T-helper 2 cell treated with Interferon-gamma antibody and Interleukin-4, amounts not matched to agents 100 ng/mL and 5 ng/mL, for 36 hours (primary cell): ENCODE measurements at regions not wholly inside any gene's neighbourhood (a gene's known extent, or its start where the extent isn't known, plus 50 kb on each side); places are given as distances from the start of the nearest gene placed in this dataset.

ENCODE experiments used
- intact Hi-C: fragments of 100-400 bp; cut with micrococcal nuclease; formaldehyde crosslinking; loops from one replicate; pipeline ENCODE4 v1.15.1; 2023

- intact Hi-C loops = no loop called here
Measured at GRCh38 chr18:60552948-60553347, 180.4 kb upstream of the MC4R start.

GRCh38 chr18:60554967-60555366 is 182.4 kb upstream of the MC4R start:
- intact Hi-C loops = no loop called here

DNA sequence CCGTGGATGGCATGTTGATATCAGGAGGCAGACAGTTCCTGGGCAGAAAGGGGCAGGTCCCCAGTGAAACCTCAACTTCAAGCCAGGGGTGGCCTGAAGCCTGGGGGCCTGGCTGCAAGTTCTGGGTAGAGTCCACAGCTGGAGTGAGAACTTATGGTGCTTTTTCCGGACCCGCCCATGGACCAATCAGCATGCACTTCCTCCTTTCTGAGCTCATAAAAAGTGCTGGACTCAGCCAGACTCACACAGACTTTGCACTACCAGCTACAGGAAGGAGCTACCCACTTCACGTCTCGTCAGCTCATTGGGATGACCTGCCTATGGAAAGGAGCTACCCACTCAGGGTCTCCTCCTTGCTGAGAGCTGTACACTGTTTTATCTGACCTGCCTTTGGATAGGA is 183.1 kb upstream of the MC4R start:
- intact Hi-C loops = no loop called here

GRCh38 chr18:60556326-60556725 is 183.8 kb upstream of the MC4R start:
- intact Hi-C loops = no loop called here

DNA sequence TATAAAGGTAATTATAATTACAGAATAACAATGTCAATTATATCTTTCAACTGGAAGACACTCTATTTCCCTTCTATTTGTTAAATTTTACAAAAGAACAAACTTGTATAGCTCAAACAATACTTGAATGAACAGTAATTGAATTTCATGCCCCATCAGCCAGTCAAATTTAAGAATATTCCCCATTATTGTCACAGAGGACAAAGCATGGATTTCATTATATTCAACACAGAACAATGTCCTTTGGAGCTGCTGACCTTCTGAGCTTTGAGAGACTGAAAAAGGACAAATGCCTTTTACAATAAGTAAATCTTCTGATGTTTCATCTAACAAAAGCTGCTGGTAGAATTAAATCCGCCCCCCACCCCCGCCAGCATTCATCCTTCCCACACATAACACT is 187.5 kb upstream of the MC4R start:
- intact Hi-C loops = no loop called here

DNA sequence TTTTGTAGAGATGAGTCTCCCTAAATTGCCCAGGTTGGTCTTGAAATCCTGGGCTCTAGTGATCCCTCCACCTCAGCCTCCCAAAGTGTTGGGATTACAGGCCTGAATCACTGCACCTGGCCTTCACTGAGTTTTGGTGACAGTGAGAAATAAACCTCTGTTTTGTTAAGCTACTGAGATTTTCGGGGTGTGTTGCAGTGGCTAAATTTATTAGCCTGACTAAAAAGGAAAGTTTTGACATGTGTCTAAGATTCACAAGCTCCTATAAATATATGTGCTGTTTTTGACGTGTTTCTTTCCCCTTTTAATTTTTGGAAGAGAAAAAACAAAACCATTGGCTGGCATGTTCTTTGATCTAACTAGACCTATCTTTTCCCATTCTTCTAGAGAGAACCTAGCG is 190.5 kb upstream of the MC4R start:
- intact Hi-C loops = no loop called here

DNA sequence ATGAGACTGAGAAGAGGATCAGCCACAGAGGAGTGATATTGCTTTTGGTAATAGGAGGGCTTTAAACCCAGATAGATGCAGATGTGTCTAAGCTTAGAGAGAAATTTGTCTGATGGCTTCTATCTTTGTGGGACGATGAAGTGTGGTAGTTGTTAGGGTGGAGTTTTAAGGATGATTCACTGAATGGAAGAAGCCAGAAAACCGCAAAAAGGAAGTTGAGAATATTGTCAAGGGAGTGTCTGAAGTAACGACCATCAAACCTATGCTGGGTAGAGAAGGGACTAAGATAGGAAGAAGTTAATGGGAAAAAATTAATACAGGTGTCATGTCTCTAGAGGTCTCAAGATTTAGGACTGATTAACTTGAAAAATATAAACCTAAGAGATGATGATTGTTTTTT is 195.6 kb upstream of the MC4R start:
- intact Hi-C loops = no loop called here

DNA sequence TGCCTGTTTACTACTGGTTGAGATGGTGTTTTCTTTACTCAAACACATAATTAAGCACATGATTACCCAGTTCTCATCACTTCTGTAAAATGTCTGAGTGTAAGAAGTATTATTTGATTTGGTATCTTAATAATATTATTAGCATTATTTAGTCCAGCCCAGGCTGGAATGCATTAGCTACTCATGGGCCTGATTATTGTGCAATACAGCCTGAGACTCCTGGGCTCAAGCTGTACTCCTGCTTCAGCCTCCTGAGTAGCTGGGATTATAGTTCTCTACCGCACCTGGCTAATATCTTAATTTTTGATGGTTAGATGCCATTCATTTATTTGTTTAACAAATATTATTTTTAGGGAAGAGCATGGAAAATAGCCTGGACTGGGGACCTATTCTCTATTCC is 197.6 kb upstream of the MC4R start:
- intact Hi-C loops = no loop called here

DNA sequence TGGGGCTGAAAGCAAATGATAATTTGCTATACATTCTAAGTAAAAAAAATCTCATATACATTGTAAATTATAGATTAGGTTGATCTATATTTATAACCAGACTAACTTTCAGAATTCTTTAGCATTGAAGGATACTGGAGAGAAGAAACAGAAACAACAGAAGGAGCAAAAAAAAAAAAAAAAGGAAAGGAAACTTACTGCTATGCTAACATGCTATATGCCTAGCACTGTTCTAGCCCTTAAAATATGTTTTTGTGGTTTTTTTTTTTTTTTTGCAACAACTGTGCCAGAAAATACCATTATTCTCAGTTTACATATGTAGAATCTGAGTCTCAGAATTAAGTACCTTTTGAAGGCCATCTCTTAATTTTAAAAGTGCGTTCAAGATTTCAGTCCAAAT is 204.9 kb upstream of the MC4R start:
- intact Hi-C loops = no loop called here

GRCh38 chr18:60585670-60586069 is 213.1 kb upstream of the MC4R start:
- intact Hi-C loops = no loop called here

DNA sequence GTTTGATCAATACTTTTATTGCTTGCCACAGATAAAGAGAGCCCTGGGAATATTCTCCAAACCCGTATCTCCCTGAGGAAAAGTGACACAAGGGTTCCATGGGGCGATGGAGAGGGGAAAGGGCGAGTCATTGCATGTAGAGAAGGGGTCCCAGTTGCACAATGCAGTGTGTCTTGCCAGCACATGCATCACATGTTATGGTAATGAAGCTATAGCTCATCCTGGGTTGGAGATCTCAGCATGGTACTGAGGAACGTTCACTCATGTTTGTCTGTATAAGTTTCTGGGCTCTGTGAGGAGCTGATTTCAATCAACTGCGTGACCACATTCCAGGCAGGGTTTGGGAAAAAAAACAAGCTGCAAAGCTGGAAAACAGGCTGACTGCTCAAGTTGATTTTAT is 220.7 kb upstream of the MC4R start:
- intact Hi-C loops = no loop called here

DNA sequence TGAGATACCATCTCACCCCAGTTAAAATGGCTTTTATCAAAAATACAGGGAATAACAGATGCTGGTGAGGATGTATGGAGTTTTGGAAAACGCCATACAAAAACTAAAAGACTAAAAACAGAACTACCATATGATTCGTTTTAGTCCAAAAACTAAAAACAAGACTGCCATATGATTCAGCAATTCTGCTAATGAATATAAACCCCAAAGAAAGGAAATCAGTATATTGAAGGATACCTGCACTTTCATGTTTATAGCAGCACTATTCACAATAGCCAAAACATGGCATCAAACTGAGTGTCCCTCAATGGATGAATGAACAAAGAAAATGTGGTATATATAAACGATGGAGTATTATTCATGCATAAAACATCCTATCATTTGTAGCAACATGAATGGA is 224.4 kb upstream of the MC4R start:
- intact Hi-C loops = no loop called here

GRCh38 chr18:60599267-60599666 is 226.7 kb upstream of the MC4R start:
- intact Hi-C loops = no loop called here

DNA sequence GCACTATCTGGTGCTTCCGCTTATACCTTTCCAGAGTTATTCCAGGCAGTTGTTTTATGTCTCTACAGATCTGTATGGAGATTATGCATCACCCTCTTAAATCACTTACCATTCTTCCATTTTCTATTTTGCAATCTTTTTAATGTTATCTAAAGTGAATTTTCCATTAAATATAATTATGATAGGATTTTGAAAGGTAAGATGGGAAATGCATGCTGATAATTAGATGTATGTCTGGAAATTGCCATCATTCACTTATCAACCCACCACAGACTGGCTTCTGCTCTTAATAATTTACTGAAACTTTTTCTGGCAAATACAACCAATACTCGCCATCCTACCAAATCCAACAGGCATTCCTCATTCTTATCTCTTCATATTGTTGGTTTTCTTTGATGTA is 227.4 kb upstream of the MC4R start:
- intact Hi-C loops = no loop called here

GRCh38 chr18:60601249-60601648 is 228.7 kb upstream of the MC4R start:
- intact Hi-C loops = no loop called here

DNA sequence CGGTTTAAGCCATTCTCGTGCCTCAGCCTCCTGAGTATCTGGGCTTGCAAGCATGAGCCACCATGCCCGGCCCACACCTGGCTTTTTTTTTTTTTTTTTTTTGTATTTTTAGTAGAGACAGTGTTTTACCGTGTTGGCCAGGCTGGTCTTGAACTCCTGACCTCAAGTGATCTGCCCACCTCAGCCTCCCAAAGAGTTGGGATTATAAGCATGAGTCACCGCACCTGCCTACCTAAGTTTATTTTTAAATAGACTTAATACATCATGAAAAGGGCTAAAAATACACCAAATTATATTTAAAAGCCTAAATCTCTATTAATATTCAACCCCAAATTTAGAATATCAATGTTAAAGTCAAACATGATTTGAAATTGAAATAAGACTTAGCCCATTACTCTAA is 250.8 kb upstream of the MC4R start:
- intact Hi-C loops = no loop called here

DNA sequence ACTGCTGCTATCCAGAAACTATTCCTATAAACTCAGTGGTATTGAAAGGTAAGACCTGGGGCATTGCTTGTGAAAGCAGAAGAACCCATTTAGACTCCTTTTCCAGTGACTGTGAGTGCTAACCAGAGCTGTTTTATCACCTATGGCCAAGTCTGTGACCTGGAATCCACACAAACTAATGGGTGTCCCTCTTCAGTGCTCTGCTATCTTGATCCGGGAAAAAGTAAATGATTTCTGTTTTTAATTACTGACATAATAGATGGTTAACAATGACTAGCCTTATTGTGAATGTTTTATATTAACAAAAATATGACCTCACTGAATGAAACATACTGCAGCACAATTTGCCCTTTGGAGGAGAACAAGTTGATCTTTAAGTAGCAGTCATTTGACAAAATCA is 251.6 kb upstream of the MC4R start:
- intact Hi-C loops = no loop called here

DNA sequence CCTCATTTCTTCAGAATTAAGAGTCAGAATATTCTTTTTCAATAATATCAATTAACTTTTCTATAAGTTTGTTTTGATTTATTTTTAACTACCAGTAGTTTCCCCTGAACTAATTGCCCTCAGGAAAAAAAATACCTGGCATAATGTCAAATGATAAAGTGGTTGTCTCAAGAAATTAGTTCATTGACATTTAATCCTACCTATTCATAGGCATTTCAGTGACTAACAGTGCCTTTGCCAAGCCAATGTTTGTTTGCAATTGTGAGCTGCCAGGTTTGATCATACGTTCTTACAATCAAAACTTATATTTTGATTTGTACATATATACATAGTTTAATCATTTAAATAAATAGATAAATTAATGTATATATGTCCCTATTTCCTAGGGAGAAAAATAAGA is 267.3 kb upstream of the MC4R start:
- intact Hi-C loops = no loop called here

GRCh38 chr18:60643009-60643408 is 270.4 kb upstream of the MC4R start:
- intact Hi-C loops = no loop called here

GRCh38 chr18:60646725-60647124 is 274.1 kb upstream of the MC4R start:
- intact Hi-C loops = no loop called here

GRCh38 chr18:60649107-60649506 is 276.5 kb upstream of the MC4R start:
- intact Hi-C loops = no loop called here

DNA sequence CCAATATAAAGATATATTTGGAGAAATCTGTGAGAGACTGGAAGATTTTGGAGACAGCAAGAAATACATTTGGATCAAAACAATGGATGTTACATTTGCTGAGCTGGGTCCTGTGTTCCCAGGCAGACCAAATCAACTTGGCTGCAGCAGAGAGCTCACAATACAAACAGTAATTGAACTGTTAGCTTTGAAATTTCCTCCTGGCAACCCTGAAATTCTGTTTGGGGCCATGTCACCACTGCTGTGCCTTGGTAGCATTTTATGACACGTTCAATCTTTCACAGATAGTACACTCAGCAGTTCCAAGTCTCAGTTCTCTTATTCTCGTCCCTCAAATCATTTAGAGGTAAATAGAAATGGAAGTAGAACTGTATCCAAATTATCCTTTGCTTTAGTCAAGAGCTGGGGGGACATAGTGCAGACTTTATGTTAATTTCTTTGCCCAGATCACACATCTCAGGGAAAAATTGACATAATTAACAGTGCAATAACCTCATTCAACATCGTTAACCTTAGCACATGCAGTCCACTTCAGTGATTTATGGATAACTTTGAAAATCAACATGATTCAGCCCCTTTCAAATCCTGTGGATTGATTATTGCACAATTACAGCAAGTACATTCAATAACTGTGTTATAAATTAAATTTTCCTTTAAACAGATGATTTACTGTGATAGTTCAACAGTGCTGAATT is 277.4 kb upstream of the MC4R start:
- intact Hi-C loops = no loop called here

DNA sequence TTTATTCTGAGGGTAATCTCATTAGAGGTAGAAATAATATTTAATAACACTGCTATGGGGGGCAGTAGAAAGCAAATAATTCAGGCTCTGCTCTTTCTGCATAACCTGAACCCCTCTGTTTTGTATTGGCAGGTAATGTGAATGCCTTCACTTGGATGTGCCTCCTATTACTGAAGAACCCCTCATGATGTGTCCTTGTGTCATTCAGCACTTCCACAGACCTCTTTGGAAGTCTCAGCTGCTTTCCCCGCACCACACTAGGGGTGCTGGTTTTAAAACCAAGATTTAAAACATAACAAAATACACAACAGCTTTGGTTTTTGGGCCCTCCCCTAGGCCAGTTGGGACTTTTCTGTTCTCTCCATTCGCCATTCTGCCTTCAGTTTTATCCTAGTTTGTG is 281.7 kb upstream of the MC4R start:
- intact Hi-C loops = no loop called here

DNA sequence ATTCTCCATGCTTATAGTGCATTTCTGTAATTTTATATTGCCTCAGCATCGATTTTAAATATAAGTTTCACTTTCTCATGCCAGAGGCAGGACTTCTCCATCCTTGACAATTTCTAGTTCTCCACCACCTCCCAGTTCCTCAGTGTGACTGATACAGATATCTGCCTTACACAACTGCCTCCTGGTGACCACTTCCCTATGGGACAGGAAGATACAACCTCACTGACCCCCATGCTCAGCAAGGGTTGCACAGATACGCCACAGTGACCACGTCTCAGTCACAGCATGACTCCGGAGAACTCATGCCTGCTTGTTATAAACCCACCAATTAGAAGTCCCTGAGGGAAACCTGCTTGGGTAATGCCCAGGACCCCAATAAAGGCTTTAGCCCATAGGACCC is 284.0 kb upstream of the MC4R start:
- intact Hi-C loops = no loop called here
